Body of pancreas (tissue), 4 donors: ENCODE measurements at regions not wholly inside any gene's neighbourhood (a gene's known extent, or its start where the extent isn't known, plus 50 kb on each side); places are given as distances from the start of the nearest gene placed in this dataset.

ENCODE experiments used
- ATAC-seq: fragments of 150-250 bp; one replicate; pipeline ENCODE4 v1.9.1; 2016
- DNase-seq, 4 donors: peaks; one replicate each; pipeline ENCODE4 v3.0.0-alpha.2; 2019
- H3K27ac ChIP-seq, 4 donors: fragments of 200-600 bp; sonication (generic); 1 replicate in 3 of 4; 2 replicates in 1 of 4; pipeline versions ENCODE4 v1.5.1 to v1.6.1; 2016 to 2019; ENCODE audit warnings: mild to moderate bottlenecking in 1 of 4, mixed read lengths in 1 of 4, moderate library complexity in 1 of 4
- H3K27me3 ChIP-seq, 2 donors: fragments of 200-600 bp; sonication (generic); one replicate each; pipeline ENCODE4 v1.6.0; 2016; ENCODE audit warnings: mild to moderate bottlenecking in 1 of 2
- H3K36me3 ChIP-seq, 2 donors: fragments of 200-600 bp; sonication (generic); replicated peaks in 1 of 2; 2 replicates each; pipeline ENCODE4 v1.5.1; 2016; ENCODE audit warnings: low read depth in 2 of 2; ENCODE audit not compliant: insufficient read depth in 1 of 2
- H3K4me1 ChIP-seq: fragments of 200-600 bp; sonication (generic); one replicate; pipeline ENCODE4 v1.6.0; 2016
- H3K4me3 ChIP-seq, 2 donors: fragments of 200-600 bp; sonication (generic); 1 replicate in 1 of 2; 2 replicates in 1 of 2; pipeline ENCODE4 v1.5.1; 2016 to 2019
- H3K9me3 ChIP-seq, 3 donors: fragments of 200-600 bp; sonication (generic); 1 replicate in 2 of 3; 2 replicates in 1 of 3; pipeline ENCODE4 v1.5.1; 2016
- POLR2A ChIP-seq, 3 donors: fragments of 450-650 bp; IDR thresholded peaks; one replicate each; pipeline ENCODE4 v1.6.1; 2016; ENCODE audit warnings: antibody characterized with exemption in 3 of 3, mild to moderate bottlenecking in 2 of 3
- WGBS, 2 donors: methylation state at CpG; one replicate each; pipeline ENCODE4 v1.1.5; 2017; 5-methylcytosine and 5-hydroxymethylcytosine counted together
- intact Hi-C: fragments of 100-400 bp; cut with DNase I; formaldehyde crosslinking; loops from one replicate; pipeline ENCODE4 v1.15.1; 2023
- TF ChIP-seq, protein P1 (sequence below), 7 experiments: fragments of 450-650 bp in 4 of 7; fragments of 200-600 bp in 3 of 7; sonication (generic) in 3 of 7; IDR thresholded peaks; one replicate each; pipeline ENCODE4 v1.5.1; 2016 to 2019; ENCODE audit warnings: antibody characterized with exemption in 7 of 7

DNA sequence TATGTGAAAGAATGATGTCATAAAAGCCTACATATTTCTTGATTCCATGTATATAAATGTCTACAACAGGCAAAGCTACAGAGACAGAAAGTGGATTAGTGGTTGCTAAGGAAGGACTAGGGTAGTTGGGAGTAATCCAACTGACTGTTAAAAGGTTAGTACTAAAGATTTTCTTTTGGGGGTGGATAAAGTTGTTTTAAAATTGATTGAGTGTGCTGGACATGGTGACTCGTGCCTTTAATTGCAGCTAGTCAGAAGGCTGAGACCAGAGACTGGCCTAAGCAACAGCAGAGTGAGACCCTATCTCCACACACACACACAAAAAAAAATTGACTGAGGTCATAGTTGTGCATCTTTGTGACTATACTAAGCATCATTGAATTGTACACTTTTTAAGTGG lies 234.3 kb downstream of the C12orf50 start:
- Histone ChIP-seq H3K27me3 (no peaks in the 10 kb centered on the region), H3K4me3 (no peak overlapping the region), H3K36me3 (no peaks in the 10 kb centered on the region), H3K9me3 (no peaks in the 10 kb centered on the region), H3K27ac (no peak overlapping the region), H3K4me1 (peaks cover 16% of the 10 kb centered on the region)
- intact Hi-C loops = no loop called here
- 78 to 88% methylated on average over 1 of the region's 1 CpG for WGBS, 2 donors
- TF ChIP-seq, protein P1, sequence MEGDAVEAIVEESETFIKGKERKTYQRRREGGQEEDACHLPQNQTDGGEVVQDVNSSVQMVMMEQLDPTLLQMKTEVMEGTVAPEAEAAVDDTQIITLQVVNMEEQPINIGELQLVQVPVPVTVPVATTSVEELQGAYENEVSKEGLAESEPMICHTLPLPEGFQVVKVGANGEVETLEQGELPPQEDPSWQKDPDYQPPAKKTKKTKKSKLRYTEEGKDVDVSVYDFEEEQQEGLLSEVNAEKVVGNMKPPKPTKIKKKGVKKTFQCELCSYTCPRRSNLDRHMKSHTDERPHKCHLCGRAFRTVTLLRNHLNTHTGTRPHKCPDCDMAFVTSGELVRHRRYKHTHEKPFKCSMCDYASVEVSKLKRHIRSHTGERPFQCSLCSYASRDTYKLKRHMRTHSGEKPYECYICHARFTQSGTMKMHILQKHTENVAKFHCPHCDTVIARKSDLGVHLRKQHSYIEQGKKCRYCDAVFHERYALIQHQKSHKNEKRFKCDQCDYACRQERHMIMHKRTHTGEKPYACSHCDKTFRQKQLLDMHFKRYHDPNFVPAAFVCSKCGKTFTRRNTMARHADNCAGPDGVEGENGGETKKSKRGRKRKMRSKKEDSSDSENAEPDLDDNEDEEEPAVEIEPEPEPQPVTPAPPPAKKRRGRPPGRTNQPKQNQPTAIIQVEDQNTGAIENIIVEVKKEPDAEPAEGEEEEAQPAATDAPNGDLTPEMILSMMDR (IDR thresholded peaks at IDR 0.05) = no peak
- TF ChIP-seq POLR2A (IDR thresholded peaks at IDR 0.05) = no peak
- ATAC-seq (no peak), DNase-seq (no peak)

DNA sequence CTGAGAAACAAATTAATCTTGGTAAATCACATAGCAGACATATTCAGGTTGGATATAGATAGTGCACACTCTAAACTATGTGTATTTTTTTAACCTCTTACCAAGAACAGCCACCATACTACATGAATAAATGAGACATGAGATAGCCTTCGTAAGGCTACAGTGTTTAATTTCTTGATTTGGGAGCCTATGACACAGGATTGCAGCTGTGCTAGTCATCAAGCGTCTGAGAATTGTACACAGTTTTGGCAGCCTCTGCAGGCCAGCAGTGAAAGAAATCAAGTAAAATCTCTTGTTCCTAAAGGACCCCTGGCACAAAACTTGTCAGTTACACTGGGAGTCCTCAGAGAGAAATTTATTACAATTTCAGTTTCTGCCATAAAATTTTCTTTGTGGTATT lies 236.1 kb downstream of the C12orf50 start:
- no peaks in the 10 kb centered on the region for H3K36me3 ChIP-seq
- intact Hi-C loops = no loop called here
- 59 to 67% methylated on average over 2 of the region's 2 CpGs for WGBS, 2 donors
- DNase-seq (no peak), ATAC-seq (no peak)
- TF ChIP-seq, protein P1 (IDR thresholded peaks at IDR 0.05) = no peak
- TF ChIP-seq POLR2A (IDR thresholded peaks at IDR 0.05) = no peak
- no peak overlapping the region for H3K27ac ChIP-seq
- no peak overlapping the region for H3K4me3 ChIP-seq
- no peaks in the 10 kb centered on the region for H3K9me3 ChIP-seq
- H3K4me1 ChIP-seq = peaks cover 16% of the 10 kb centered on the region
- H3K27me3 ChIP-seq = no peaks in the 10 kb centered on the region

DNA sequence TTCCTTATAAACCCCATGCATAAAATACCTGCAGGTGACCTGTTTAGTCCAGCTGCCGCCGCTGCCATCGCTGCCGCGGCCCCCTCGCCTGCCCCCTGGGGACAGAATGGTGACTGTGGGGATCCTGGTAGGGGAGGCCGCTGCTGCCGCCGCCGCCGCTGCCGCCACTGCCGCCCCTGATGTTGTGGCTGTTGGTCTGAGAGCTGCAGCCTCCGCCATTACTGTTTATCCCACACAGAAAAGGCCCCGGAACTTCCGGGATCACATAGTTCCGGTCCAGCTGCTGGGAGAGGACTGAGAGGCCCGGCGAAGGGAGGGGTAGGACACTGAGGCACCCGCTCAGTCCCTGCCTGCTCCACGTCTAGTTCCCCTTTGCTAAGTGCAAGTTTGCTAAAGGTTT lies 244.9 kb downstream of the C12orf50 start:
- no peak for DNase-seq
- 93 to 98% methylated on average over 21 of the region's 21 CpGs for WGBS, 2 donors
- H3K36me3 ChIP-seq = no peaks in the 10 kb centered on the region
- intact Hi-C loops = no loop called here
- H3K27ac ChIP-seq = no peak overlapping the region
- H3K4me1 ChIP-seq = peaks cover 24% of the 10 kb centered on the region
- no peaks in the 10 kb centered on the region for H3K27me3 ChIP-seq
- TF ChIP-seq POLR2A (IDR thresholded peaks at IDR 0.05) = no peak
- TF ChIP-seq, protein P1 (IDR thresholded peaks at IDR 0.05) = no peak
- ATAC-seq = no peak
- H3K9me3 ChIP-seq = no peaks in the 10 kb centered on the region
- no peak overlapping the region for H3K4me3 ChIP-seq

DNA sequence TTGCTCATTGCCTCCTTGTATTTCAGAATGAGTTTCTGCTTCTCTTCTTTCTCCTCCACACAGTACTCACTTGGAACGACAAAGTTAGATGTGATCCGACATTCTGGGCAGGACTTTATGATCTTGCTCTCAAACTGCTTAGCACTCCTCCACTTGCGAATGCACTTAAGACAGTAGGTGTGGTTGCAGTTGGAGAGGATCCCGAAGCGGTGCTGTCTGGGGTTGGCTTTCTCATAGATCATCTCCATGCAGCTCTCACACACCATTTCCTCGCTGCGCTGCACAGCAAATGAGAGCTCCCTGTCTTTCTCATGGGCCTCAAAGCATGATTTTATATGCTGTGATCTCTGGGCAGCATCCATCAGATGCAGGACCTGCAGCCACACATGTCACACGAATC lies 245.7 kb downstream of the C12orf50 start:
- TF ChIP-seq, protein P1 (IDR thresholded peaks at IDR 0.05) = no peak
- no peak for TF ChIP-seq POLR2A (IDR thresholded peaks at IDR 0.05)
- Histone ChIP-seq H3K4me3 (no peak overlapping the region), H3K9me3 (no peaks in the 10 kb centered on the region), H3K27me3 (no peaks in the 10 kb centered on the region), H3K36me3 (no peaks in the 10 kb centered on the region), H3K4me1 (peaks cover 24% of the 10 kb centered on the region), H3K27ac (peak overlapping the region; percentile 38 to 74 (median 67))
- 73 to 85% methylated on average over 8 of the region's 8 CpGs for WGBS, 2 donors
- ATAC-seq (no peak), DNase-seq (no peak)
- intact Hi-C loops = no loop called here

DNA sequence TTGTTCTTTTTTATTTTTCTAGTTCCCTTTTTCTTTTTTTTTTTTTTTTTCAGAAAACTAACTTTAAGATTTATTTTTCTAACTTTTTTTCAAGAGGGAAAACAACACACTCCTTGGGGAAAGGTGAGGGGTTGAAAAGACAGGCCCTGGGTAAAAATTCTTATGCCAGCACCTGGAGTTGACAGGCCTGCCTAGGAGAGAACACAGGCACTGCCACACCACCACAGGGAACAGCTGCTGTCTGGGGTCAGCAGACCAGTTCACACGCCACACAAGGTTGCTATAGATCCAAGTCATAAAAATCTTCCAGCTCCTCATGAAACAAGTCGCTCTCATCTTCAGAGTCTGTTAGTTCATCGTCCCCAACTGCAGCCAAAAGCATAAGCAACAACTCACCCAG lies 246.4 kb downstream of the C12orf50 start:
- DNase-seq (peak; percentile 77 to 85 (median 81)), ATAC-seq (peak; percentile 93)
- Histone ChIP-seq H3K27me3 (no peaks in the 10 kb centered on the region), H3K36me3 (no peaks in the 10 kb centered on the region), H3K4me1 (peaks cover 24% of the 10 kb centered on the region), H3K9me3 (no peaks in the 10 kb centered on the region), H3K27ac (peak overlapping the region; percentile 38 to 74 (median 67)), H3K4me3 (no peak overlapping the region)
- intact Hi-C loops = no loop called here
- TF ChIP-seq, protein P1 (IDR thresholded peaks at IDR 0.05) = no peak
- TF ChIP-seq POLR2A (IDR thresholded peaks at IDR 0.05) = no peak
- WGBS, 2 donors = 27 to 51% methylated on average over 3 of the region's 3 CpGs
